Upper lobe of left lung (tissue), 6 donors: ENCODE measurements at regions not wholly inside any gene's neighbourhood (a gene's known extent, or its start where the extent isn't known, plus 50 kb on each side); places are given as distances from the start of the nearest gene placed in this dataset.

Experiments
- ATAC-seq, 2 donors: fragments of 200-7000 bp; cut with Tn5 transposase; one replicate each; pipeline ENCODE4 v1.9.1; 2022; ENCODE audit warnings: mild to moderate bottlenecking in 2 of 2, moderate library complexity in 2 of 2; ENCODE audit not compliant: low FRiP score in 2 of 2
- DNase-seq, 2 donors: peaks; one replicate each; pipeline ENCODE4 v3.0.0-alpha.2; 2019 to 2020
- H3K27ac ChIP-seq, 4 donors: fragments of 200-600 bp; sonication (generic); one replicate each; pipeline ENCODE4 v1.5.1; 2016 to 2019
- H3K27me3 ChIP-seq, 4 donors: fragments of 200-600 bp; sonication (generic); one replicate each; pipeline ENCODE4 v1.5.1; 2017 to 2019
- H3K36me3 ChIP-seq, 4 donors: fragments of 200-600 bp; sonication (generic); one replicate each; pipeline ENCODE4 v1.5.1; 2016 to 2019
- H3K4me1 ChIP-seq, 4 donors: fragments of 200-600 bp; sonication (generic); one replicate each; pipeline ENCODE4 v1.5.1; 2018 to 2019
- H3K4me3 ChIP-seq, 4 donors: fragments of 200-600 bp; sonication (generic); one replicate each; pipeline ENCODE4 v1.5.1; 2017 to 2019; ENCODE audit warnings: mild to moderate bottlenecking in 2 of 4, moderate library complexity in 1 of 4
- H3K9me3 ChIP-seq, 4 donors: fragments of 200-600 bp; sonication (generic); one replicate each; pipeline ENCODE4 v1.5.1; 2018 to 2019
- EP300 ChIP-seq, 4 donors: sonication (generic); formaldehyde crosslinking; IDR thresholded peaks; one replicate each; pipeline ENCODE4 v1.5.1; 2017; ENCODE audit warnings: antibody characterized with exemption in 4 of 4, control low read depth in 2 of 4
- POLR2A ChIP-seq, 4 donors: fragments of 450-650 bp; IDR thresholded peaks; one replicate each; pipeline ENCODE4 v1.5.1; 2016 to 2017; ENCODE audit warnings: antibody characterized with exemption in 4 of 4, mild to moderate bottlenecking in 2 of 4
- POLR2AphosphoS5 ChIP-seq, 2 donors: sonication (generic); formaldehyde crosslinking; IDR thresholded peaks; one replicate each; pipeline ENCODE4 v1.5.1; 2017; ENCODE audit warnings: antibody characterized with exemption in 2 of 2
- WGBS, 2 donors: methylation state at CpG; one replicate each; pipeline ENCODE4 v1.1.5; 2017 to 2018; 5-methylcytosine and 5-hydroxymethylcytosine counted together
- TF ChIP-seq, protein P1 (sequence below), 6 experiments: fragments of 450-650 bp in 4 of 6; fragments of 200-600 bp in 2 of 6; sonication (generic) in 2 of 6; IDR thresholded peaks; one replicate each; pipeline ENCODE4 v1.5.1; 2016 to 2019; ENCODE audit warnings: antibody characterized with exemption in 6 of 6
- donor health status: DM: no; HTN: no; CAD: no; lungs with moderate emphysema.
- donor health status: DM: no; HTN: yes; CAD: no; lungs with severe emphysema.

GRCh38 chr1:56133522-56134472, 445.6 kb downstream of the PLPP3 start:
- no peak for DNase-seq
- 74 to 80% methylated on average over 7 of the region's 7 CpGs for WGBS, 2 donors

GRCh38 chr1:56132520-56132919, 446.8 kb downstream of the PLPP3 start:
- peaks cover 0 to 10% (median 2%) of the 10 kb centered on the region in 4 donors for H3K4me1 ChIP-seq
- no peaks in the 10 kb centered on the region for H3K9me3 ChIP-seq

More at GRCh38 chr1:56133522-56134472, 445.6 kb downstream of the PLPP3 start:
- H3K36me3 ChIP-seq = no peaks in the 10 kb centered on the region
- peaks cover 0 to 10% (median 2%) of the 10 kb centered on the region in 4 donors for H3K4me1 ChIP-seq
- no peak for ATAC-seq
- no peak overlapping the region for H3K4me3 ChIP-seq
- no peaks in the 10 kb centered on the region for H3K9me3 ChIP-seq
- H3K27me3 ChIP-seq = no peaks in the 10 kb centered on the region
- H3K27ac ChIP-seq = no peak overlapping the region
- TF ChIP-seq, protein P1, sequence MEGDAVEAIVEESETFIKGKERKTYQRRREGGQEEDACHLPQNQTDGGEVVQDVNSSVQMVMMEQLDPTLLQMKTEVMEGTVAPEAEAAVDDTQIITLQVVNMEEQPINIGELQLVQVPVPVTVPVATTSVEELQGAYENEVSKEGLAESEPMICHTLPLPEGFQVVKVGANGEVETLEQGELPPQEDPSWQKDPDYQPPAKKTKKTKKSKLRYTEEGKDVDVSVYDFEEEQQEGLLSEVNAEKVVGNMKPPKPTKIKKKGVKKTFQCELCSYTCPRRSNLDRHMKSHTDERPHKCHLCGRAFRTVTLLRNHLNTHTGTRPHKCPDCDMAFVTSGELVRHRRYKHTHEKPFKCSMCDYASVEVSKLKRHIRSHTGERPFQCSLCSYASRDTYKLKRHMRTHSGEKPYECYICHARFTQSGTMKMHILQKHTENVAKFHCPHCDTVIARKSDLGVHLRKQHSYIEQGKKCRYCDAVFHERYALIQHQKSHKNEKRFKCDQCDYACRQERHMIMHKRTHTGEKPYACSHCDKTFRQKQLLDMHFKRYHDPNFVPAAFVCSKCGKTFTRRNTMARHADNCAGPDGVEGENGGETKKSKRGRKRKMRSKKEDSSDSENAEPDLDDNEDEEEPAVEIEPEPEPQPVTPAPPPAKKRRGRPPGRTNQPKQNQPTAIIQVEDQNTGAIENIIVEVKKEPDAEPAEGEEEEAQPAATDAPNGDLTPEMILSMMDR (IDR thresholded peaks at IDR 0.05) = no peak
- TF ChIP-seq POLR2A (IDR thresholded peaks at IDR 0.05) (no peak), POLR2AphosphoS5 (IDR thresholded peaks at IDR 0.05) (no peak), EP300 (IDR thresholded peaks at IDR 0.05) (no peak)

DNA sequence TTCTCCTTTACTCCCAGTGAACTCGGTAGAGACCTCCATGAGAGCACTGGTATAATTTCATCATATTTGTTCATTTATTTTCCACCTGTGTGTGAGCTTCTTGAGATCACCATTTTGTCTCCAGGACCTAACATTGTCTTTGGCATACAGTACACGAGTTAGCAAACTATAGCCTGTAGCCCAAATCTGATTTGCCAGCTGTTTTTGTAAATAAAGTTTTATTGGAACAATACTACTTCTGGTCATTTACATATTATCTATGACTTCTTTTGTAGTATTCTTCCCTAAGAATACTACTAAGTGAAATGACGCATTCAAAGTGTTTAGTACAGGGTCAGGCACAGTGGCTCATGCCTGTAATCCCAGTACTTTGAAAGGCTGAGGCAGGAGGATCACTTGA, 449.5 kb downstream of the PLPP3 start:
- Histone ChIP-seq H3K4me3 (no peak overlapping the region), H3K9me3 (no peaks in the 10 kb centered on the region), H3K27me3 (no peaks in the 10 kb centered on the region), H3K4me1 (peaks cover 0 to 10% (median 2%) of the 10 kb centered on the region in 4 donors), H3K36me3 (no peaks in the 10 kb centered on the region), H3K27ac (no peak overlapping the region)
- ATAC-seq (no peak), DNase-seq (no peak)
- TF ChIP-seq POLR2A (IDR thresholded peaks at IDR 0.05) = no peak
- TF ChIP-seq POLR2AphosphoS5 (IDR thresholded peaks at IDR 0.05) = no peak
- TF ChIP-seq EP300 (IDR thresholded peaks at IDR 0.05) = no peak
- TF ChIP-seq, protein P1 (IDR thresholded peaks at IDR 0.05) = no peak
- 89% methylated on average over 3 of the region's 3 CpGs for WGBS, 2 donors

More at GRCh38 chr1:56132520-56132919, 446.8 kb downstream of the PLPP3 start:
- Histone ChIP-seq H3K4me3 (no peak overlapping the region), H3K36me3 (no peaks in the 10 kb centered on the region), H3K27ac (no peak overlapping the region), H3K27me3 (no peaks in the 10 kb centered on the region)
- 48 to 68% methylated on average over 4 of the region's 4 CpGs for WGBS, 2 donors
- ATAC-seq (no peak), DNase-seq (peak in 1 of 2 donors; percentile 25)
- TF ChIP-seq POLR2AphosphoS5 (IDR thresholded peaks at IDR 0.05) = peak in 1 of 2 donors; percentile 61
- TF ChIP-seq, protein P1 (IDR thresholded peaks at IDR 0.05) = no peak
- no peak for TF ChIP-seq POLR2A (IDR thresholded peaks at IDR 0.05)
- TF ChIP-seq EP300 (IDR thresholded peaks at IDR 0.05) = peak in 2 of 4 donors; percentile 8 to 46

DNA sequence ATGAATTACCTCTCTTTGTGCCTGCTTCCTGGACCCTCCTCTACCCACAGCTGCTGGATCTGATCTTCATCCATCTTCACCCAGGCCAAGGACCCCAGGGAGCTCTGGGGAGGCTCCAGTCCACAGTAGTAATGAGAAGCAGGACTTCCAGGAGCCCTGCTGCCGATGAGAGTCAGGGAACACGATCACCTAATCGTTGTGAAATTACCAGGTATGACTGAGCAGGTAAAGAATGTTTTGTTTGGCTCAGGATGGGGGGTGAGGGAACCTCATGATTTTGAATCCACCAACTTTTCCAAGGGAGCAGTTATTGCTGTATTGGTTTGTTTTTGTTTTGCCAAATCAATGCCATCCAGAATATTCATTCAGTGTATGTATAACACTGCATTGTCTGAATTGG, 454.0 kb downstream of the PLPP3 start:
- DNase-seq = no peak

More for the DNA sequence above, 454.0 kb downstream of the PLPP3 start:
- Histone ChIP-seq H3K4me3 (no peak overlapping the region), H3K9me3 (no peaks in the 10 kb centered on the region), H3K36me3 (no peaks in the 10 kb centered on the region), H3K27me3 (no peaks in the 10 kb centered on the region), H3K4me1 (no peaks in the 10 kb centered on the region), H3K27ac (no peak overlapping the region)
- no peak for TF ChIP-seq POLR2AphosphoS5 (IDR thresholded peaks at IDR 0.05)
- no peak for TF ChIP-seq EP300 (IDR thresholded peaks at IDR 0.05)
- TF ChIP-seq, protein P1 (IDR thresholded peaks at IDR 0.05) = no peak
- no peak for TF ChIP-seq POLR2A (IDR thresholded peaks at IDR 0.05)
- 74 to 93% methylated on average over 3 of the region's 3 CpGs for WGBS, 2 donors
- no peak for ATAC-seq
